GM18951 (cell line): ENCODE measurements at regions not wholly inside any gene's neighbourhood (a gene's known extent, or its start where the extent isn't known, plus 50 kb on each side); places are given as distances from the start of the nearest gene placed in this dataset.

Experiments used
- POLR2A ChIP-seq: IDR thresholded peaks from 4 replicates; pipeline ENCODE4 v1.6.1; 2011; ENCODE audit warnings: mild to moderate bottlenecking; ENCODE audit not compliant: insufficient read length, insufficient read depth; ENCODE audit errors: extremely low read depth
- in situ Hi-C: fragments of 300-500 bp; cut with MboI; formaldehyde crosslinking; loops from one replicate; pipeline ENCODE4 v1.12.0; 2022; ENCODE audit warnings: low sequenced_read_pairs, mixed read lengths, inconsistent platforms; ENCODE audit not compliant: unreplicated experiment

DNA sequence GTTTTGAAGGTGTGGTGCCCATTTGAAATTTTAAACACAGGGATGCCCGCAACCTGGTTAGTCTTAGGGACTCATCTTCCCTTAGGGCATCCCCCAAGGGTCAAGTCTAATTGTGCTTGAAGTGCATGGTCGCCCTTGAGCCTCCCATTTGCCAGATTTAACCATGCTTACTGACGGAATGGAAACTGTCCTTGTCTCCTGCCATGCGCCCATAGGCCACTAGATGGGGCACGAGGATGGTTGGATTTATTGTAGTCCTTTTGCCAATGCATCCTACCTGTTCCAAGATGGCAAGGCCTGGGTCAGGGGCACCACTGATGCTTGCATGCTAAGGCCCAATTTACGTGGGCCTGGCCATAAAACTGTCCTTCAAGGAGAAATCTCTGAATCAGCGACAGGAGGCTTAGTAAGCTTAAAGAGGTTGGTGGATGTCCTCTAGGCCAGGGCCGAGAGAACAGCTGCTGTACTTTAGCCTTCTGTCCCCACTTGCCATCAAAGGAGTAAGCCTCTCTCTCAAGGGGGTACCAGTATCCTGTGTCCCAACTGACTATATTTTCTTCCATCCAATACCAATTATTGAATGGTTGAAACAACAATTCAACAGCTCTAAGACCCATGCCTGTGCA, 355.4 kb downstream of the OTOL1 start:
- no peak for TF ChIP-seq POLR2A
- in situ Hi-C loops, result loop anchor here (25.0 kb wide), 1 partner anchor 290 kb away; no protein-coding TSS in a partner anchor

DNA sequence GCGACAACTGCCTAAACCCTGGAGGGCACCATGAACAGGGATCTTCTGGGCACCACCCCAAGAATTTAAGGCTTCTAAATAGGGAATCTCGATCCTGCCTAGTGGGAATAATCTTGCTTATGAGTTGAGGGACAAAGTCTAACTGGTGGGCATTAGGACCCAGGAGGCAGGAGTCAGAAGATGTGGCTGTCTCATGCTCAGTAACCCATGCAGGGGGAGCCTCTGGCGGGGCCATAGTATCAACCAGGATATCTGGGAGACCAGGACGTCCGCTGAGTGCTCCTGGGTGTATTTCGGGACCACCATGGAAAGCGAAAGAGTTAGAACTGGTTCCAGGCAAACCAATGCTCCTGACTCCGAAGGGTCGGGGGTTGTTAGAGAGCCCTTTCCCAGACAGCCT, 356.1 kb downstream of the OTOL1 start:
- TF ChIP-seq POLR2A, result no peak
- in situ Hi-C loops, result loop anchor here (25.0 kb wide), 1 partner anchor 290 kb away; no protein-coding TSS in a partner anchor

- in situ Hi-C loops, result loop anchor here (25.0 kb wide), 1 partner anchor 292 kb away; no protein-coding TSS in a partner anchor
- TF ChIP-seq POLR2A, result no peak
Measured at GRCh38 chr3:161854232-161854771, 357.7 kb downstream of the OTOL1 start.

DNA sequence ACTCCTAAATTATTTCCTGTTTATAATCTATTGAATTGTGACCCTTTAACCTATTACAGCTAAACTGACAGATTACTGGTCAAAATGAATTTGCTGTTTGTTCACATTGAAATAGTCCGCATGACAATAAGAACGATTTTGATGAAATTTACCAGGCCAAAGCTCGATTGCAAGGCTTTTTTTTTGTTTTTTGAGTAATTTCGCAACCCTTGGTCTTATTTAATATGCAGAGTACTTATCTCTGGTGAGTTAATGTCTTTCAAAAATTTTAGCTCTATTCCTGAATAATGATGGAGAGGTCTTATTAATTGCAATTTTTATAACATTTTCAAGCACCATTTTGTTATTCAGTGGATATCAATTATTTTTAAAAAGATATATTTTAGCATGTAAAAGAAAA, 362.4 kb downstream of the OTOL1 start:
- in situ Hi-C loops, result loop anchor here (25.0 kb wide), 1 partner anchor 297 kb away; no protein-coding TSS in a partner anchor
- TF ChIP-seq POLR2A, result no peak

DNA sequence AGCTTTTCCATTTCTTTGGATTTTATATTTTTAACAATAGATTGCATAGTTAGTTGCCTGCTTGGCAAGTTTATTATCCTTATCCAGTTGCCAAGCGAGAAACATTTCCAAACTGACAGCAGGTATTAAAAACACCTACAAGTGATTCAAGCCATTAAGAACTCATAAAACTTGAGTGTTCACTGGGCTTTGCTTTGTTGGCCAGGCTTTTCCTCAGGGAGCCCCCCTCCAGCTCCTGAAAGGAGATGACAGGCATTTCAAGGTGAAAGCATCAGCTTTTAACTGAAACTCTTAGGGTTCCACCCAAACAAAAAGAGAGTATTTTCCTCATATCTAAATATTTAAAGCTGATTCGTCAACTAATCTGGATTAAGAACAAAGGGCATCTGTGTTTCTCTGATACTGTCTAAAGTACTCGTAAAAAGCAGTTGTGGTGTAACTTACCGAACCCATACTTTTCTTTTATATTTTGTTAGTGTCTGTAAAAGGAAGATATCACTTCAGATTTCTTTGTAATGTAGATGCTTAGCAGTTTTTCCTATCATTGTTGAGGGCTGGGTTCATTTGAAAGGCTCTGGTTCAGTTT, 363.4 kb downstream of the OTOL1 start:
- TF ChIP-seq POLR2A, result no peak
- in situ Hi-C loops, result loop anchor here (25.0 kb wide), 1 partner anchor 298 kb away; no protein-coding TSS in a partner anchor

GRCh38 chr3:161863775-161864174, 367.2 kb downstream of the OTOL1 start:
- in situ Hi-C loops, result loop anchor here (25.0 kb wide), 1 partner anchor 301 kb away; no protein-coding TSS in a partner anchor

GRCh38 chr3:161866176-161866575, 369.6 kb downstream of the OTOL1 start:
- in situ Hi-C loops, result loop anchor here (25.0 kb wide), 1 partner anchor 304 kb away; no protein-coding TSS in a partner anchor
- no peak for TF ChIP-seq POLR2A

More at GRCh38 chr3:161863775-161864174, 367.2 kb downstream of the OTOL1 start:
- no peak for TF ChIP-seq POLR2A

DNA sequence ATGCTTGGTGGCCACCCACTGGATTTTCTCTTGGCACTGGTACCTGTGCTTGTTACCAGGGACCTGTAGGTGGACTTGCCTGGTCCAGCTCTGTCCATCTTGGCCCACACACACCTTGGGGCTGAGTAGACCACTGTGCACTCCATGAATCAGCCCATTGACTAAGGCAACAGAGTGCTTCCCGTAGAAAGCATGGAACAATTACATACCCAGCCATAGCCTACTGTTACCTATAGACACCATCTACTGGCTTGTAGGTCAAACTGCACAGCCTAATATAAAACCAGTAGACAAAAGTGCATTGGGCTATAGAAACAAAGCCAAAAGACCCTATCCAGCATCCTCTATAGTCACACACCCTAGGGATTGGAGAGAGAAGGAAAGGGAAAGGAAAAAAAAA, 378.9 kb downstream of the OTOL1 start:
- in situ Hi-C loops, result no loop called here
- no peak for TF ChIP-seq POLR2A

DNA sequence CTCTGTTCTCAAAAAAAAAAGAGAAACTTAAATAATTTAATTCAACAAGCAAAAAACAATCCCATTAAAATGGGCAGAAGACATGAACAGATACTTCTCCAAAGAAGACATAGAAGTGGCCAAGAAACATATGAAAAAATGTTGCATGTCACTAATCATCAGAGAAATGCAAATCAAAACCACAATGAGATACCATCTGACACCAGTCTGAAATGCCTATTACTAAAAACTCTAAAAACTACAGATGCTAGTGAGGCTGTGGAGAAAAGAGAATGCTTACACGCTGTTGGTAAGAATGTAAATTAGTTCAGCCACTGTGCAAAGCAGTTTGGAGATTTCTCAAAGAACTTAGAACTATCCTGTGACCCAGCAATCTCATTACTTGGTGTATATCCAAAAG, 382.9 kb downstream of the OTOL1 start:
- in situ Hi-C loops, result no loop called here
- no peak for TF ChIP-seq POLR2A

DNA sequence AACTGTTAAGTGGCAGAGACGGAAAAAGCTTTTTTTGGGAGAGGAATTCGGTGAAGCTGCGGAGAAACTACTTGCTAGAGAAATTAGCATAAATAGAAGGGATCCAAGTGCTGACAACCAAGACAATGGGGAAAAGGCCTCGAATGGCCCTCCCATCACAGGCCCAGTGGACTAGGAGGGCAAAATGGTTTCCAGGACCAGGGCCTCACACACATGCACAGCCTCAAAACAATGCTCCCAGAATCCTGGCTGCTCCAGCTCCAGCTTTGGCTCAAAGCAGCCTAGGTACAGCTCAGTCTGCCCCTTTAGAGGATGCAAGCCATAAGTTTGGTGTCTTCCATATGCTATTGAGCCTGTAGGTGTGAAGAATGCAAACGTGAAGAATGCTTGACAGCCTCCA, 388.2 kb downstream of the OTOL1 start:
- no peak for TF ChIP-seq POLR2A
- in situ Hi-C loops, result no loop called here

- TF ChIP-seq POLR2A, result no peak
- in situ Hi-C loops, result no loop called here
Measured at GRCh38 chr3:161890147-161890625, 393.6 kb downstream of the OTOL1 start.

DNA sequence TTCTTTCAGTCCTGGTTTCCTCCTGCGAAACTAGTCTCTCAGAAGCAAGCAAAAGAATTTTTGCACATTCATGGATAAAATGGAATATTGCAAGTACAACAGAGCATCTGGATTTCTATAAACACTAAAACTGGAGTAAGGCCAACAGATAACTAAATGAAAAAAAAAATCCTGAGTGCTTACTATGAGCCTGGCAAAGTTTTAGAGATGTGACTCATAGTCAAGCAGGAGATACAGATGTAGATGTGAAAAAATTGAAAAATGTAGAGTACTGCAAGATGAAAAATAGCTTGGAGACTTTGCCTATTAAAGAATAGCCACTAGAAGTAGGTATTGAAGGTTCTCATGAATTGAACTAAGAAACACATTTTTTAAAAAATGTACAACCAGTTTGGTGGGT, 397.4 kb downstream of the OTOL1 start:
- TF ChIP-seq POLR2A, result no peak
- in situ Hi-C loops, result no loop called here

DNA sequence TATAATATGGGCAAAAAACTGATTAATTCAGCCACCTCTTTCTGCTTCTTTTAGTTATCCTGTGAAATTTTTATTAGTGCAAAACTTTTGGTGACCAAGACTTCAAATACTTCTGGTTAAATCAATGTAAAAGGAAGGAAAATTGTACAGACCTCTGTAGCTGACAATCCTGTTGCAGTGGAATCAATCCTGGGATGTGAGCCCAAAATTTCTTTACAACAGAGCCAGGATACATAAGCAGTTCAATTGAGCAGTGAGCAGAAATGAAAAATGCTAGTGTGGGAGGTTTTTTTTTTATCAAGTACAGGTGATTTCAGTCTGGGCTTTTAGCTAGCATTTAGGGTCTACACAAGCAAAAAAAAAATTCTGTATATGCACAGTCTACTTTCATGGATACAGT, 398.0 kb downstream of the OTOL1 start:
- no peak for TF ChIP-seq POLR2A
- in situ Hi-C loops, result no loop called here
